BLaER1 treated with 17β-estradiol and CSF1 and Interleukin-3, amounts not matched to agents 10 nM and 100 nM (cell line): ENCODE measurements at regions not wholly inside any gene's neighbourhood (a gene's known extent, or its start where the extent isn't known, plus 50 kb on each side); places are given as distances from the start of the nearest gene placed in this dataset.

Source experiments
- H3K27ac ChIP-seq, 11 experiments: shearing (Covaris generic); formaldehyde crosslinking; 2 replicates each; pipeline ENCODE4 v1.8.1; 2022
- H3K27me3 ChIP-seq, 11 experiments: shearing (Covaris generic); formaldehyde crosslinking; 2 replicates each; pipeline ENCODE4 v1.8.1; 2022
- H3K36me3 ChIP-seq, 11 experiments: shearing (Covaris generic); formaldehyde crosslinking; 2 replicates each; pipeline ENCODE4 v1.8.1; 2022
- H3K4me1 ChIP-seq, 10 experiments: shearing (Covaris generic); formaldehyde crosslinking; 2 replicates each; pipeline ENCODE4 v1.8.1; 2022
- H3K4me2 ChIP-seq, 11 experiments: shearing (Covaris generic); formaldehyde crosslinking; 2 replicates each; pipeline ENCODE4 v1.8.1; 2022
- H3K4me3 ChIP-seq, 10 experiments: shearing (Covaris generic); formaldehyde crosslinking; 2 replicates each; pipeline ENCODE4 v1.8.1; 2022
- H3K9ac ChIP-seq, 11 experiments: shearing (Covaris generic); formaldehyde crosslinking; 2 replicates each; pipeline ENCODE4 v1.8.1; 2022
- H3K9me3 ChIP-seq, 11 experiments: shearing (Covaris generic); formaldehyde crosslinking; replicated peaks in 1 of 11; 2 replicates each; pipeline ENCODE4 v1.8.1; 2022
- H4K20me1 ChIP-seq, 11 experiments: shearing (Covaris generic); formaldehyde crosslinking; 2 replicates each; pipeline ENCODE4 v1.8.1; 2022
- Cebpa-rat ChIP-seq, 11 experiments: shearing (Covaris generic); IDR thresholded peaks; 2 replicates each; pipeline ENCODE4 v1.8.1; 2022

GRCh38 chr5:28558196-28558595 is 1519.8 kb upstream of the CDH9 start:
- TF ChIP-seq Cebpa-rat (IDR thresholded peaks at IDR 0.05), result no peak
- Histone ChIP-seq H3K9ac (no peak overlapping the region), H3K9me3 (peaks cover 0 to 15% (median 4%) of the 10 kb centered on the region in 11 experiments; a peak in 8 of 22 replicates)

GRCh38 chr5:28557114-28557513 is 1518.7 kb upstream of the CDH9 start:
- Histone ChIP-seq H3K9me3 (peaks cover 0 to 23% (median 13%) of the 10 kb centered on the region in 11 experiments; a peak in 16 of 22 replicates), H3K36me3 (no peaks in the 10 kb centered on the region)
- no peak for TF ChIP-seq Cebpa-rat (IDR thresholded peaks at IDR 0.05)

More at GRCh38 chr5:28558196-28558595, 1519.8 kb upstream of the CDH9 start:
- Histone ChIP-seq H4K20me1 (no peaks in the 10 kb centered on the region), H3K36me3 (no peaks in the 10 kb centered on the region), H3K27ac (no peak overlapping the region), H3K4me1 (no peaks in the 10 kb centered on the region), H3K4me3 (no peak overlapping the region), H3K27me3 (no peaks in the 10 kb centered on the region), H3K4me2 (no peak overlapping the region)

DNA sequence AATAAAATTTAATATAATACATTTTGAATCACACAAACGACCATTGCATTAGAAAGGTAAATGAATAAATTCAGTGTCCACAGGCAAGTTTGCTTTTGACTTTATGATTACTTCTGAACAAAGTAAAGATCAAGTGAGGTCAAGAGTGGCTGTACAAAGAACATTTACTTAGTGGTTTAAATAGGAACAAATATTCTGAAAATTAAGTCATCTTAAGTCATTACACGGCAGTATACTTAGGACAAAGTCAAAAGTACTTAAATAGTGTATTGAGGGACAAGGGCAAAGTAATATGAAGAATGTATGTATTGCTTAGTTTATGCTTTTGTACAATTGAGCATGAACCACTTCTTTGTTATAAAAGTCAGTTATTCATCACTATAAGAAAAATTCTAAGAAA is 1511.2 kb upstream of the CDH9 start:
- peak overlapping the region in 1 of 11 experiments; percentile 73; a peak in 1 of 22 replicates for H3K27ac ChIP-seq
- TF ChIP-seq Cebpa-rat (IDR thresholded peaks at IDR 0.05), result no peak
- no peak overlapping the region for H3K4me3 ChIP-seq
- no peak overlapping the region for H3K9ac ChIP-seq
- peaks cover 11 to 48% (median 31%) of the 10 kb centered on the region in 11 experiments; a peak in 18 of 22 replicates for H3K9me3 ChIP-seq
- H3K36me3 ChIP-seq, result no peaks in the 10 kb centered on the region
- no peaks in the 10 kb centered on the region for H4K20me1 ChIP-seq
- H3K4me1 ChIP-seq, result peaks cover 0 to 37% (median 17%) of the 10 kb centered on the region in 10 experiments; a peak in 12 of 20 replicates
- no peaks in the 10 kb centered on the region for H3K27me3 ChIP-seq
- no peak overlapping the region; a peak in 2 of 22 replicates for H3K4me2 ChIP-seq

More at GRCh38 chr5:28557114-28557513, 1518.7 kb upstream of the CDH9 start:
- Histone ChIP-seq H3K27ac (no peak overlapping the region), H3K27me3 (no peaks in the 10 kb centered on the region), H3K4me1 (no peaks in the 10 kb centered on the region), H4K20me1 (no peaks in the 10 kb centered on the region), H3K9ac (no peak overlapping the region), H3K4me2 (no peak overlapping the region), H3K4me3 (no peak overlapping the region)

GRCh38 chr5:28548856-28549255 is 1510.5 kb upstream of the CDH9 start:
- H3K27ac ChIP-seq, result peak overlapping the region in 2 of 11 experiments; percentile 64 to 73; a peak in 2 of 22 replicates
- H3K27me3 ChIP-seq, result no peaks in the 10 kb centered on the region
- H3K4me3 ChIP-seq, result no peak overlapping the region
- H4K20me1 ChIP-seq, result no peaks in the 10 kb centered on the region
- TF ChIP-seq Cebpa-rat (IDR thresholded peaks at IDR 0.05), result no peak
- no peaks in the 10 kb centered on the region for H3K36me3 ChIP-seq
- H3K9me3 ChIP-seq, result peaks cover 11 to 44% (median 31%) of the 10 kb centered on the region in 11 experiments; a peak in 18 of 22 replicates
- H3K4me1 ChIP-seq, result peaks cover 0 to 40% (median 17%) of the 10 kb centered on the region in 10 experiments; a peak in 12 of 20 replicates
- H3K4me2 ChIP-seq, result peak overlapping the region in 4 of 11 experiments; percentile 17 to 75 (median 52); a peak in 6 of 22 replicates
- no peak overlapping the region for H3K9ac ChIP-seq

- Histone ChIP-seq H3K9ac (no peak overlapping the region), H3K36me3 (no peaks in the 10 kb centered on the region), H3K27ac (no peak overlapping the region), H3K9me3 (peaks cover 0 to 4% (median 0%) of the 10 kb centered on the region in 11 experiments; a peak in 2 of 22 replicates), H3K4me3 (no peak overlapping the region), H3K4me1 (peaks cover 0 to 51% (median 17%) of the 10 kb centered on the region in 10 experiments; a peak in 12 of 20 replicates), H3K27me3 (no peaks in the 10 kb centered on the region), H4K20me1 (no peaks in the 10 kb centered on the region), H3K4me2 (peak overlapping the region in 1 of 11 experiments; percentile 5; a peak in 1 of 22 replicates)
- TF ChIP-seq Cebpa-rat (IDR thresholded peaks at IDR 0.05), result no peak
These were observed 1506.1 kb upstream of the CDH9 start for GRCh38 chr5:28544501-28544900.

DNA sequence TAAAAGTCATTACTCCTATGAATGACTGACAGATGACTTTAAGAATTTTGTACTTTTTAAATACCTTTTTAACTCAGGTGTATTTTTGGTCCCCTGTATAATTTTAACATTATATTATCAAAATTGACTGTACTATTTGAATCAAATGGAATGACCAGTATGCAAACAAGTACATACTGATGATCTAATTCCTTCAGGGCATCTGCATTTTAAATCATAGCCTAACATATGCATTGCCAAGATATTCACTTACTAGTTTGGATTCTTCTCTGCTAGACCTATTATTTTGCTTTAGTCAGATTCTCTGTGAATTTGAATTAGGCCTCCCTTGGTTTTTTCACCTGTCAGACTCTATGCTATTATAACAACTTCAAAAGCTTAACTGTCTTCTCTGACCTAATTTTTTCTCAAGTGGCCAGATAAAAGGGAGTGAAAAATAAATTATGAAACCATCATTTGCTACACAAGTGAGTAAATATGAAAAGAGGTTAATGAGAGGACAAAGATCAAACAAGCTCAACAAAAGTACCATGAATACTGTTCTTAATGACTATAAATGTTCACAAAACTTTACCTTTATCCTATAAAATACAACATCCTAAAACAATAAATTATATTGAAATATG is 1505.2 kb upstream of the CDH9 start:
- H3K36me3 ChIP-seq, result no peaks in the 10 kb centered on the region
- H3K9me3 ChIP-seq, result peaks cover 0 to 3% (median 0%) of the 10 kb centered on the region in 11 experiments; a peak in 1 of 22 replicates
- H3K27me3 ChIP-seq, result no peaks in the 10 kb centered on the region
- H4K20me1 ChIP-seq, result no peaks in the 10 kb centered on the region
- peaks cover 0 to 42% (median 14%) of the 10 kb centered on the region in 10 experiments; a peak in 12 of 20 replicates for H3K4me1 ChIP-seq
- TF ChIP-seq Cebpa-rat (IDR thresholded peaks at IDR 0.05), result no peak
- H3K4me3 ChIP-seq, result no peak overlapping the region
- no peak overlapping the region for H3K27ac ChIP-seq
- no peak overlapping the region for H3K9ac ChIP-seq
- H3K4me2 ChIP-seq, result no peak overlapping the region; a peak in 2 of 22 replicates

GRCh38 chr5:28542987-28543386 is 1504.6 kb upstream of the CDH9 start:
- TF ChIP-seq Cebpa-rat (IDR thresholded peaks at IDR 0.05), result no peak
- no peaks in the 10 kb centered on the region for H3K27me3 ChIP-seq
- H3K4me1 ChIP-seq, result peaks cover 0 to 36% (median 9%) of the 10 kb centered on the region in 10 experiments; a peak in 12 of 20 replicates
- no peak overlapping the region; a peak in 2 of 22 replicates for H3K4me2 ChIP-seq
- no peaks in the 10 kb centered on the region for H3K36me3 ChIP-seq
- H3K4me3 ChIP-seq, result no peak overlapping the region
- no peaks in the 10 kb centered on the region for H4K20me1 ChIP-seq
- H3K27ac ChIP-seq, result no peak overlapping the region
- peaks cover 0 to 3% (median 0%) of the 10 kb centered on the region in 11 experiments; a peak in 1 of 22 replicates for H3K9me3 ChIP-seq
- H3K9ac ChIP-seq, result no peak overlapping the region

DNA sequence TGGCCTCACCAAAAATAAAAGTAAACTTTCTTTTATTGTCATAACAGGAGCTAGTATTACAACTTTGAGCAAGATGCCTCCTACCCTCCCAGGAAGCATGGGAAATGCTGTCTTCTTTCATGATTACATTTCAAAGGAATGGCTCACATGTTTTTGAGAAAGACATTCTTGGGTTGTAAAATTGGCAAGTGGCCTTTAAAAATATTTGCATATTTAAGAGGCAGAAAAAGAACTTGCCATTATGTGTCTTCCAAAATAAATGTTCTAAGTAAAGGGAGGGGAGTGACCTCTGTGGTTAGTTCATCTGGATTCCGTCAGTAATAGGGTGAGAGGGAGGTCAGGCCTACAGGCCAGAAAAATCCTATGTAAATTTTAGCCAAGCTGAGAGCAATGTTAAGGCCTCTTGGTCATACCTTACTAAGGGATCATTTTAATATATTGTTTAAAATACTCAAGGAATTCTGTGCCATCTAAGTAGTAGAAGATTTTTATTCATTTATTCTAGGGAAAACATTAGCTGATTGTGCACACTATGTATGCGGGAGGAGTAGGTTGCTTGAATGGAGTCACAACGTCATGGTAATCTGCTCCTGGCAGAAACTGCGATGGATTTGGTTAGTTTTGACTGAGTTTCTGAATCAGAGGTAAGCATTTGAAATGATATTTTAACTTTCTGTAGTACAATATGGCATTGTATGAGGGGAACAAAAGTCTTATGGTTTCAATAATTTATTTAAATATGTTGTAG is 1485.7 kb upstream of the CDH9 start:
- Histone ChIP-seq H4K20me1 (no peaks in the 10 kb centered on the region), H3K9ac (no peak overlapping the region), H3K9me3 (peaks cover 14 to 17% (median 15%) of the 10 kb centered on the region in 11 experiments), H3K36me3 (no peaks in the 10 kb centered on the region), H3K4me3 (no peak overlapping the region), H3K4me2 (no peak overlapping the region), H3K4me1 (no peaks in the 10 kb centered on the region), H3K27ac (no peak overlapping the region), H3K27me3 (no peaks in the 10 kb centered on the region)
- no peak for TF ChIP-seq Cebpa-rat (IDR thresholded peaks at IDR 0.05)

- H3K36me3 ChIP-seq, result no peaks in the 10 kb centered on the region
- TF ChIP-seq Cebpa-rat (IDR thresholded peaks at IDR 0.05), result no peak
- no peaks in the 10 kb centered on the region for H3K27me3 ChIP-seq
- no peak overlapping the region for H3K4me3 ChIP-seq
- peaks cover 14 to 17% (median 15%) of the 10 kb centered on the region in 11 experiments for H3K9me3 ChIP-seq
- no peak overlapping the region for H3K4me2 ChIP-seq
- no peak overlapping the region for H3K9ac ChIP-seq
- no peaks in the 10 kb centered on the region for H4K20me1 ChIP-seq
- H3K27ac ChIP-seq, result no peak overlapping the region
- no peaks in the 10 kb centered on the region for H3K4me1 ChIP-seq
These were observed 1485.0 kb upstream of the CDH9 start for GRCh38 chr5:28523416-28523815.
